Endothelial cell (in vitro differentiated cells): ENCODE measurements at regions not wholly inside any gene's neighbourhood (a gene's known extent, or its start where the extent isn't known, plus 50 kb on each side); places are given as distances from the start of the nearest gene placed in this dataset.

Experiments
- DNase-seq: peaks from one replicate; pipeline ENCODE4 v3.0.0; 2021; ENCODE audit warnings: low spot score
- H3K27ac Mint-ChIP-seq: one replicate; pipeline ENCODE4 v1.8.0; 2021; ENCODE audit warnings: mixed read lengths, inconsistent platforms; ENCODE audit not compliant: unreplicated experiment
- H3K27me3 Mint-ChIP-seq: one replicate; pipeline ENCODE4 v1.8.0; 2021; ENCODE audit warnings: mild to moderate bottlenecking, moderate library complexity, mixed read lengths, inconsistent platforms; ENCODE audit not compliant: unreplicated experiment
- H3K36me3 Mint-ChIP-seq: one replicate; pipeline ENCODE4 v1.8.0; 2021; ENCODE audit warnings: mild to moderate bottlenecking, low read depth, mixed read lengths, inconsistent platforms; ENCODE audit not compliant: unreplicated experiment
- H3K4me1 Mint-ChIP-seq: one replicate; pipeline ENCODE4 v1.8.0; 2021; ENCODE audit warnings: mild to moderate bottlenecking, mixed read lengths, inconsistent platforms; ENCODE audit not compliant: unreplicated experiment
- H3K4me3 Mint-ChIP-seq: one replicate; pipeline ENCODE4 v1.8.0; 2021; ENCODE audit warnings: mild to moderate bottlenecking, mixed read lengths, inconsistent platforms; ENCODE audit not compliant: unreplicated experiment
- H3K9me3 Mint-ChIP-seq: one replicate; pipeline ENCODE4 v1.8.0; 2021; ENCODE audit warnings: mixed read lengths, inconsistent platforms; ENCODE audit not compliant: unreplicated experiment
- TF ChIP-seq, protein P1 (sequence below): fragments of 200-600 bp; sonication (generic); IDR thresholded peaks from one replicate; pipeline ENCODE4 v1.5.0; 2021; ENCODE audit warnings: antibody characterized with exemption; ENCODE audit not compliant: unreplicated experiment

DNA sequence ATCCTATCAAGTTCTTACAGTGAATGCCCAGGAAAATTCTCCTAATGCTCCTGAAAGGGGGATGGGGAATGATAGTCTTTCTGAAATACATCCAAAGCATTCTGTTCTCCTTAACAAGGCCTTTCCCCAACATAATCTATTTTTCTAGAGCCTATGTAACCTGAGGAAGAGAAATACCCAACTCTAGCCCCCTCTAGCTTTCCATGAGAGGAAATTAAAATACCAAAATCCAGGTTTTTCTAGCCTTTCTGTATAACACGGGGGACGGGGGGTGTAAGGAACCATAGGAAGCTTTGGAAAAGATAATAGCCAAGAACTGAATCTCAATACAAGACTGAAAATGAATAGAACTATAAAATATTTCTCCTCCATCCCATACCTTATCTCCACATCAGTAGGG is 815.9 kb downstream of the SLITRK6 start:
- no peaks in the 10 kb centered on the region for H3K4me1 Mint-ChIP-seq
- H3K4me3 Mint-ChIP-seq: no peak overlapping the region
- H3K36me3 Mint-ChIP-seq: no peaks in the 10 kb centered on the region
- no peaks in the 10 kb centered on the region for H3K27me3 Mint-ChIP-seq
- no peak for DNase-seq
- TF ChIP-seq, protein P1, sequence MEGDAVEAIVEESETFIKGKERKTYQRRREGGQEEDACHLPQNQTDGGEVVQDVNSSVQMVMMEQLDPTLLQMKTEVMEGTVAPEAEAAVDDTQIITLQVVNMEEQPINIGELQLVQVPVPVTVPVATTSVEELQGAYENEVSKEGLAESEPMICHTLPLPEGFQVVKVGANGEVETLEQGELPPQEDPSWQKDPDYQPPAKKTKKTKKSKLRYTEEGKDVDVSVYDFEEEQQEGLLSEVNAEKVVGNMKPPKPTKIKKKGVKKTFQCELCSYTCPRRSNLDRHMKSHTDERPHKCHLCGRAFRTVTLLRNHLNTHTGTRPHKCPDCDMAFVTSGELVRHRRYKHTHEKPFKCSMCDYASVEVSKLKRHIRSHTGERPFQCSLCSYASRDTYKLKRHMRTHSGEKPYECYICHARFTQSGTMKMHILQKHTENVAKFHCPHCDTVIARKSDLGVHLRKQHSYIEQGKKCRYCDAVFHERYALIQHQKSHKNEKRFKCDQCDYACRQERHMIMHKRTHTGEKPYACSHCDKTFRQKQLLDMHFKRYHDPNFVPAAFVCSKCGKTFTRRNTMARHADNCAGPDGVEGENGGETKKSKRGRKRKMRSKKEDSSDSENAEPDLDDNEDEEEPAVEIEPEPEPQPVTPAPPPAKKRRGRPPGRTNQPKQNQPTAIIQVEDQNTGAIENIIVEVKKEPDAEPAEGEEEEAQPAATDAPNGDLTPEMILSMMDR: no peak
- no peak overlapping the region for H3K27ac Mint-ChIP-seq
- H3K9me3 Mint-ChIP-seq: no peaks in the 10 kb centered on the region

DNA sequence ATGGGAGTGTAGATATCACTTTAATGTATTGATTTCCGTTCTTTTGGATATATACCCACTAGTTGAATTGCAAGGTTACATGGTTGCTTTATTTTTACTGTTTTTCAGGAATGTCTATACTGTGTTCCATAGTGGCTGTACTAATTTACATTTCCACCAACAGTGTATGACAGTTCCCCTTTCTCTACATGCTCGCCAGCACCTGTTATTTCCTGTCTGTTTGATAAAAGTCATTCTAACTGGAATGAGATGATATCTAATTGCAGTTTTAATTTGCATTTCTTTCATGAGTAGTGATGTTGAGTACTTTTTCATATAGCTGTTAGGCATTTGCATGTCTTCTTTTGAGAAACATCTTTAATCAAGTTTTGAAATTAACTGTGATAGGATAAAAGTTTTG is 818.6 kb downstream of the SLITRK6 start:
- TF ChIP-seq, protein P1: no peak
- no peaks in the 10 kb centered on the region for H3K9me3 Mint-ChIP-seq
- no peak for DNase-seq
- H3K4me1 Mint-ChIP-seq: no peaks in the 10 kb centered on the region
- H3K27ac Mint-ChIP-seq: no peak overlapping the region
- no peak overlapping the region for H3K4me3 Mint-ChIP-seq
- H3K27me3 Mint-ChIP-seq: no peaks in the 10 kb centered on the region
- H3K36me3 Mint-ChIP-seq: no peaks in the 10 kb centered on the region

DNA sequence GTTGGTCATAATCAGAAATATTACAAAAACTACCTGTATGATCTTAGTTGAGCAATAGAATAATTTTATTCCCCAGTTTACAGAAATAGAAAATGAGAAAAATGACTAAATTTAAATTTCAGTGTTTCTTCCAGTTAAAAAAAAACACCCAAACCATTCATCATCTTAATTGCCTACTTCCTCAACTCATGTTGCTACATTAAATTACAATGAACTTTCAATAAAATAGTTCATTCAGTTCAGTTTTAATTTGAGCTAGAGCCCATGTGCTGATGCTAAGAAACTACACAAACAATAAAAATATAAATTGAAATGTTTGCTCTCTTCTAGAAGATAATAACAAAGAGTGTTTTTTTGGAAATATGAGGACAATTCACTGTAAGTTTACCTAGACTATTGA is 820.4 kb downstream of the SLITRK6 start:
- Mint-ChIP-seq H3K9me3 (no peaks in the 10 kb centered on the region), H3K27ac (no peak overlapping the region), H3K27me3 (no peaks in the 10 kb centered on the region), H3K4me3 (no peak overlapping the region), H3K4me1 (peaks cover 9% of the 10 kb centered on the region), H3K36me3 (no peaks in the 10 kb centered on the region)
- no peak for DNase-seq
- TF ChIP-seq, protein P1: no peak

DNA sequence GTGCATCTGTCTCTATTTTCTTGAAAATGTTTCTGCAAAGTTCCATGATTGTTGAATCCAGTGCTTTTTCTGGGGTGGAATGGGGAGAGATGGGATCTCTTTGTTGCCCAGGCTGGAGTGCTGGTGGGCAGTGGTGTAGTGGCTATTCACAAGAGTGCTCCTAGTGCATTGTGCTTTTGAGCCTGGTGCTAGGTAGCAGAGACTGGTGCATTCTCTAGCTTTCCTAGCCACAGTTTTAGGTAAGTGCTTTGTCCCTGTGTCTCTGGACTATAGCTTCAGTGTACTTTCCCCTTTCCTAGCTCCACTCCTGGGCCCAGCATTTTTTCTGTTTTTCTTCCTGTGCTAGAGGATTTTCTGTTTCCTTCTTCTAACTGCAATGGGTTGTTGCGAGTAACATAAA is 825.6 kb downstream of the SLITRK6 start:
- Mint-ChIP-seq H3K4me1 (peaks cover 14% of the 10 kb centered on the region), H3K27me3 (no peaks in the 10 kb centered on the region), H3K27ac (peak overlapping the region; percentile 61), H3K9me3 (no peaks in the 10 kb centered on the region), H3K36me3 (no peaks in the 10 kb centered on the region), H3K4me3 (no peak overlapping the region)
- no peak for DNase-seq
- TF ChIP-seq, protein P1: no peak

DNA sequence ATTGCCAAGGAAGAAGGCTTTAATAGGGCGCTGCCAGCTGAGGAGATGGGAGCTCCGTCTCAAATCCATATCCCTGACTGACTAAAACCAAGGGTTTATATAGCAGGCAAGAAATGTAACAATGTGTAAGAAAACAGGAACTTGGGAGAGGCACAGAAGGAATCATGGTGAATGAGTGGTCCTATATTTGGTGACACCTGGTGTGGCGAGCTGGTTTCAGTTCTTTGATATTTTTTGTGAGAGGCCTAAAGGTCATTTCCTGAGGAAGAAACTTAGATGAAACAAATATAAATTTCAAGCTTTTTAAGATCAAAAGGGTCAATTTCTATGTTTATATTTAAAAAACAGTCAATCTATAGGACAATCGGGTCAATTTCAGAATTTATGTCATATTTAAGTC is 826.3 kb downstream of the SLITRK6 start:
- Mint-ChIP-seq H3K36me3 (no peaks in the 10 kb centered on the region), H3K27me3 (no peaks in the 10 kb centered on the region), H3K4me3 (no peak overlapping the region), H3K9me3 (no peaks in the 10 kb centered on the region), H3K27ac (peak overlapping the region; percentile 40), H3K4me1 (peaks cover 14% of the 10 kb centered on the region)
- DNase-seq: no peak
- TF ChIP-seq, protein P1: no peak
